ENCODE measurements at regions not wholly inside any gene's neighbourhood (a gene's known extent, or its start where the extent isn't known, plus 50 kb on each side); places are given as distances from the start of the nearest gene placed in this dataset.

- no peak for ATAC-seq
- Histone ChIP-seq H3K4me3 (no peak overlapping the region), H3K4me1 (no peaks in the 10 kb centered on the region), H3K27me3 (no peaks in the 10 kb centered on the region), H3K9me3 (no peaks in the 10 kb centered on the region), H3K36me3 (no peaks in the 10 kb centered on the region), H3K27ac (no peak overlapping the region)
- WGBS, 2 donors (ENCODE audit: low coverage in 1 of 2) = 100% methylated on average over 1 of the region's 1 CpG; no CpG with 5 or more reads in 1 of the 2 donors
- no peak for TF ChIP-seq POLR2A (IDR thresholded peaks at IDR 0.05)
Observed at GRCh38 chr4:111924696-111925095, 220.6 kb upstream of the FAM241A start.

- ATAC-seq = no peak
- no peak overlapping the region for H3K4me3 ChIP-seq
- no peaks in the 10 kb centered on the region for H3K27me3 ChIP-seq
- no peaks in the 10 kb centered on the region for H3K36me3 ChIP-seq
- TF ChIP-seq CTCF (IDR thresholded peaks at IDR 0.05) (no peak), POLR2AphosphoS5 (IDR thresholded peaks at IDR 0.05) (no peak), POLR2A (IDR thresholded peaks at IDR 0.05) (no peak), EP300 (IDR thresholded peaks at IDR 0.05) (no peak)
- H3K27ac ChIP-seq = no peak overlapping the region
- H3K4me1 ChIP-seq = no peaks in the 10 kb centered on the region
- H3K9me3 ChIP-seq = no peaks in the 10 kb centered on the region
- 83 to 85% methylated on average over 2 of the region's 2 CpGs for WGBS, 2 donors (ENCODE audit: low coverage in 1 of 2)
Observed at GRCh38 chr4:111930659-111931058, 214.6 kb upstream of the FAM241A start.

GRCh38 chr4:111933703-111934102, 211.6 kb upstream of the FAM241A start:
- no peaks in the 10 kb centered on the region for H3K36me3 ChIP-seq
- H3K9me3 ChIP-seq = no peaks in the 10 kb centered on the region
- no peak overlapping the region for H3K4me3 ChIP-seq
- H3K27me3 ChIP-seq = no peaks in the 10 kb centered on the region
- no peak overlapping the region for H3K27ac ChIP-seq
- 77 to 93% methylated on average over 2 of the region's 2 CpGs for WGBS, 2 donors (ENCODE audit: low coverage in 1 of 2)
- ATAC-seq = no peak
- TF ChIP-seq POLR2A (IDR thresholded peaks at IDR 0.05) (no peak), CTCF (IDR thresholded peaks at IDR 0.05) (no peak), EP300 (IDR thresholded peaks at IDR 0.05) (no peak), POLR2AphosphoS5 (IDR thresholded peaks at IDR 0.05) (no peak)
- H3K4me1 ChIP-seq = no peaks in the 10 kb centered on the region

- H3K4me3 ChIP-seq = no peak overlapping the region
- no peak for ATAC-seq
- no peaks in the 10 kb centered on the region for H3K36me3 ChIP-seq
- H3K4me1 ChIP-seq = no peaks in the 10 kb centered on the region
- H3K27ac ChIP-seq = no peak overlapping the region
- H3K27me3 ChIP-seq = no peaks in the 10 kb centered on the region
- TF ChIP-seq POLR2AphosphoS5 (IDR thresholded peaks at IDR 0.05) = no peak
- TF ChIP-seq CTCF (IDR thresholded peaks at IDR 0.05) = no peak
- TF ChIP-seq POLR2A (IDR thresholded peaks at IDR 0.05) = no peak
- no peak for TF ChIP-seq EP300 (IDR thresholded peaks at IDR 0.05)
- no peaks in the 10 kb centered on the region for H3K9me3 ChIP-seq
Observed at GRCh38 chr4:111934314-111934713, 210.9 kb upstream of the FAM241A start.

- H3K36me3 ChIP-seq = no peaks in the 10 kb centered on the region
- ATAC-seq = no peak
Observed at GRCh38 chr4:111937368-111937767, 207.9 kb upstream of the FAM241A start.

More at GRCh38 chr4:111937368-111937767, 207.9 kb upstream of the FAM241A start:
- no peaks in the 10 kb centered on the region for H3K27me3 ChIP-seq
- no peak overlapping the region for H3K27ac ChIP-seq
- H3K4me1 ChIP-seq = no peaks in the 10 kb centered on the region
- no peak overlapping the region for H3K4me3 ChIP-seq
- no peak for TF ChIP-seq CTCF (IDR thresholded peaks at IDR 0.05)
- no peaks in the 10 kb centered on the region for H3K9me3 ChIP-seq
